HUES6 (cell line): ENCODE measurements at regions not wholly inside any gene's neighbourhood (a gene's known extent, or its start where the extent isn't known, plus 50 kb on each side); places are given as distances from the start of the nearest gene placed in this dataset.
A peak's percentile ranks its signal among the peaks of the same experiment; 100 is the strongest.

Experiments
- H3K27ac ChIP-seq: 2 replicates; pipeline ENCODE4 v1.7.0; 2013; ENCODE audit warnings: low read depth, mild to moderate bottlenecking, low read length, inconsistent platforms
- H3K27me3 ChIP-seq: 2 replicates; pipeline ENCODE4 v1.6.1; 2013; ENCODE audit warnings: low read length; ENCODE audit not compliant: control insufficient read depth, insufficient read depth
- H3K36me3 ChIP-seq: 2 replicates; pipeline ENCODE4 v1.6.1; 2013; ENCODE audit warnings: low read length; ENCODE audit not compliant: control insufficient read depth, insufficient read depth
- H3K4me1 ChIP-seq: 2 replicates; pipeline ENCODE4 v1.6.1; 2013; ENCODE audit warnings: low read length; ENCODE audit not compliant: control insufficient read depth, insufficient read depth
- H3K4me3 ChIP-seq: 2 replicates; pipeline ENCODE4 v1.5.1; 2013; ENCODE audit warnings: low read depth, low read length
- H3K9ac ChIP-seq: one replicate; pipeline ENCODE4 v1.6.1; 2013; ENCODE audit warnings: mild to moderate bottlenecking, low read length
- H3K9me3 ChIP-seq: 2 replicates; pipeline ENCODE4 v1.6.1; 2013; ENCODE audit warnings: low read depth, low read length; ENCODE audit not compliant: control insufficient read depth, insufficient read depth

GRCh38 chr6:128569732-128570679 is 49.6 kb upstream of the PTPRK start:
- Histone ChIP-seq H3K4me1 (peaks cover 14% of the 10 kb centered on the region), H3K27me3 (no peaks in the 10 kb centered on the region), H3K9me3 (peaks cover 12% of the 10 kb centered on the region; the same call in 1 of the 2 replicates), H3K36me3 (no peaks in the 10 kb centered on the region), H3K4me3 (no peak overlapping the region), H3K9ac (no peak overlapping the region), H3K27ac (peak overlapping the region; percentile 14; the same call in 1 of the 2 replicates)
